Bronchial epithelial cell (primary cell): ENCODE measurements at regions not wholly inside any gene's neighbourhood (a gene's known extent, or its start where the extent isn't known, plus 50 kb on each side); places are given as distances from the start of the nearest gene placed in this dataset.

Experiments used
- DNase-seq: peaks from one replicate; pipeline ENCODE4 v3.0.0-alpha.2; 2010; ENCODE audit warnings: low read depth
- FAIRE-seq: peaks from 2 replicates; lab custom pipeline; 2011; peaks lifted over from hg19 to GRCh38; lab: Jason Lieb, UNC
- H3K27me3 ChIP-seq: 2 replicates; pipeline ENCODE4 v1.5.1; 2011; ENCODE audit warnings: low read length; ENCODE audit not compliant: control insufficient read depth, insufficient read depth
- H3K36me3 ChIP-seq: 2 replicates; pipeline ENCODE4 v1.5.1; 2011; ENCODE audit warnings: low read length; ENCODE audit not compliant: control insufficient read depth, insufficient read depth
- H3K4me3 ChIP-seq: 2 replicates; pipeline ENCODE4 v1.5.1; 2011; ENCODE audit warnings: mild to moderate bottlenecking, low read depth, low read length, control low read depth
- TF ChIP-seq, protein P1 (sequence below): IDR thresholded peaks from 2 replicates; pipeline ENCODE4 v1.5.1; 2011; ENCODE audit warnings: mild to moderate bottlenecking, moderate library complexity, low read length, control low read depth, inconsistent platforms; ENCODE audit not compliant: insufficient read depth, severe bottlenecking

- DNase-seq (no peak), FAIRE-seq (no peak)
- H3K36me3 ChIP-seq, result no peaks in the 10 kb centered on the region
- TF ChIP-seq, protein P1, sequence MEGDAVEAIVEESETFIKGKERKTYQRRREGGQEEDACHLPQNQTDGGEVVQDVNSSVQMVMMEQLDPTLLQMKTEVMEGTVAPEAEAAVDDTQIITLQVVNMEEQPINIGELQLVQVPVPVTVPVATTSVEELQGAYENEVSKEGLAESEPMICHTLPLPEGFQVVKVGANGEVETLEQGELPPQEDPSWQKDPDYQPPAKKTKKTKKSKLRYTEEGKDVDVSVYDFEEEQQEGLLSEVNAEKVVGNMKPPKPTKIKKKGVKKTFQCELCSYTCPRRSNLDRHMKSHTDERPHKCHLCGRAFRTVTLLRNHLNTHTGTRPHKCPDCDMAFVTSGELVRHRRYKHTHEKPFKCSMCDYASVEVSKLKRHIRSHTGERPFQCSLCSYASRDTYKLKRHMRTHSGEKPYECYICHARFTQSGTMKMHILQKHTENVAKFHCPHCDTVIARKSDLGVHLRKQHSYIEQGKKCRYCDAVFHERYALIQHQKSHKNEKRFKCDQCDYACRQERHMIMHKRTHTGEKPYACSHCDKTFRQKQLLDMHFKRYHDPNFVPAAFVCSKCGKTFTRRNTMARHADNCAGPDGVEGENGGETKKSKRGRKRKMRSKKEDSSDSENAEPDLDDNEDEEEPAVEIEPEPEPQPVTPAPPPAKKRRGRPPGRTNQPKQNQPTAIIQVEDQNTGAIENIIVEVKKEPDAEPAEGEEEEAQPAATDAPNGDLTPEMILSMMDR, result no peak
- no peak overlapping the region for H3K4me3 ChIP-seq
- peaks cover 9% of the 10 kb centered on the region for H3K27me3 ChIP-seq
These were observed 173.4 kb downstream of the SETD4 start for GRCh38 chr21:35886887-35887286.

DNA sequence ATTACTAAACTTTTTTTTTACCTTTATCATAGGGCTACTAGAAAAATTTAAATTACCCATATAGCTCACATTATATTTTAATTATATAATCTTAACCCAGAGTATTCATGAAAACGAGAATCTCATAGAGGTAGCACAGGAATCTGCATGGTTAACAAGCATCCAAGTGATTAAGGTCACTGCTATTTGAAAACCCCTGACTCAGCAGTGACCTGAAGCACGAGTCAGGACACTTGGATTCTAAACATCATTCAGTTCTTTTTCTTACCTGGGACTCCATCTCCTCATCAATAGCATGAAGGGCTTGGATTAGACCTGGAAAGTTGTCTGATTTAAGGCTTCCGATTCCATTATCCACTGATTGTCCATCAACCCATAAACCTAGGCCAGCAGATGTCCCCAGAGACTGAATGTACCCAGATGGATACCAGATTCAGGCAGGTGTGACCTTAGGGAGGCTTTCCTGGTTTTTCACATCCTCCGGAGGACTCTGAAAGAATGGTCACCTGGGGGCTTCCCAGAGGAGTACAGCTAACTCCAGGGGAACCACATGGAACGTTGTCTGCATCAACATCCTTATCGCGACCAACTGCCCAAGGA is 174.3 kb downstream of the SETD4 start:
- H3K4me3 ChIP-seq, result no peak overlapping the region
- TF ChIP-seq, protein P1, result no peak
- H3K27me3 ChIP-seq, result peaks cover 11% of the 10 kb centered on the region
- FAIRE-seq, result no peak
- no peaks in the 10 kb centered on the region for H3K36me3 ChIP-seq
- DNase-seq, result no peak

DNA sequence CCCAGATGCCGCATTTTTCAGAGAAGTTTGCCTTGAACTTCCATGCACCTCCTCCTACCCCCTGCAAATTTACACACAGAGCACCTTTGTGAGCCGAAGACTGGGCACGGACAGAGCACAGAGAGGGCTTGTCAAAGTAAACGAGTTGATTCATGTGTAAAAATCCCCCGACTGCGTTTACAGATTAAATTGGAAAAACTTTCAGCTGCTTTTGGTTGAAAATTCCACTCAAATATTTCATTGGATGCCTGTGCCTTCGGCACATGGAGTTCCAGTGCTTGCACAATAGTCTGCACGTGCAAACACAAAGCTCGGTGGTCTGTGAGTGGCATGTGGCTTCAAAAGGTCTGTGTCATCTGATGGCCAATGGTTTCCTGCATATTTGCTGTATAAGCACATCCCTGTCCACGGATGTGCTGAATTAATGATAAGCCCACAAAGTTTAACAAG is 177.5 kb downstream of the SETD4 start:
- TF ChIP-seq, protein P1, result no peak
- no peak for FAIRE-seq
- no peak for DNase-seq
- H3K4me3 ChIP-seq, result no peak overlapping the region
- H3K27me3 ChIP-seq, result peaks cover 15% of the 10 kb centered on the region
- no peaks in the 10 kb centered on the region for H3K36me3 ChIP-seq

DNA sequence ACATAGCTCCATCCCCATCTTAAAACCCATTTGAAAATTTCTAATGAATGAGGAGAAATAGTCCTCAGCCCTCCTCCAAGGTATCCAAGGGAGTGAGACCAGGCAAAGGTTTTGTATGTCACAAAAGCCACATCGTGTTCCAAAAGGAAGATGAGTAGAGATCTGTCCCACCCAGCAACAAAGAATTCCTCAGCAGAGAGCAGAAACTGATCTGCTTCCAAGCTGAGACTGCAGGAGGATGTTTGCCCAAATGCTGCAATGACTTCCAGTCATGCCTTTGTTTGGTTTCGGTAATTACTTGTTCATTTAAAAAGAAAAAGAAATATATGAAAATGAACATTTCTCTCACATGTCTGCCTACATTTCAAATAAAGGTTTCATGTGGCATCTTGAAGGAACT is 186.9 kb downstream of the SETD4 start:
- H3K4me3 ChIP-seq, result no peak overlapping the region
- FAIRE-seq, result no peak
- H3K36me3 ChIP-seq, result no peaks in the 10 kb centered on the region
- TF ChIP-seq, protein P1, result no peak
- peaks cover 4% of the 10 kb centered on the region for H3K27me3 ChIP-seq
- no peak for DNase-seq

DNA sequence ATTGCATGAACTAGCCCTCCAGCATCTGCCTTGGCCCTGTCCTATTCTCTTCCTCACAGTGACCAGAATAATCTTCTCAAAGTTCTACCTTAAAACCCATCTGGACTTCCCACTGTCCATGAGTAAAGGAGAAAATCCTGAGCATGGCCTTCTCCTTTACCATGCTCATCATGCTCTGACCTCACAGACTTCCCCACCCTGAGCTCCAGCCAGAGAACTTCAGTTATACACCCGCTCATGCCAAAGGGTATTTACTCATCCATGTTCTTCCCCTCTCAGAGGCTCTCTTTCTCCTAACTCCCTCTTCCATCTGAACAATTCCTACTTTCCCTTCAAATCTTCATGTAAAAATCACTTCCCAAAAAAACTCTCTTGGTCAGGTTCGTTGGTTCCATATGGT is 188.4 kb downstream of the SETD4 start:
- no peak for FAIRE-seq
- Histone ChIP-seq H3K27me3 (peaks cover 4% of the 10 kb centered on the region), H3K4me3 (no peak overlapping the region), H3K36me3 (no peaks in the 10 kb centered on the region)
- TF ChIP-seq, protein P1, result no peak
- no peak for DNase-seq

DNA sequence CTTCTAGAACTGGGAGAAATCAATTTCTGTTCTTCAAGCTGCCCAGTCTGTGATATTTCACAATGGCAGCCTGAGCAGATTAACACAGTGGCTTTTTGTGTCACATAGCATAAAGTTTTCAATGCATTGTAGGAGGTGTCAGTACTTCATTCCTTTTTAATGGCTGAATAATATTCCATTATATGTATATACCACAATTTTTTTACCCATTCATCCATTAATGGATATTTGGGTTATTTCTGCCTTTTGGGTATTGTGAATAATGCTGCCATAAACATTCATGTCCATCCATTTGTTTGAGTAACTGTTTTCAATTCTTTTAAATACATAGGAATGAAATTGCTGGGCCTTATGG is 191.5 kb downstream of the SETD4 start:
- DNase-seq (no peak), FAIRE-seq (no peak)
- Histone ChIP-seq H3K27me3 (peaks cover 2% of the 10 kb centered on the region), H3K4me3 (no peak overlapping the region), H3K36me3 (no peaks in the 10 kb centered on the region)
- TF ChIP-seq, protein P1, result no peak
